Astrocyte (in vitro differentiated cells and primary cell): ENCODE measurements at regions not wholly inside any gene's neighbourhood (a gene's known extent, or its start where the extent isn't known, plus 50 kb on each side); places are given as distances from the start of the nearest gene placed in this dataset.

ENCODE experiments used
- EZH2 ChIP-seq: IDR thresholded peaks from 2 replicates; pipeline ENCODE4 v1.6.1; 2012; ENCODE audit warnings: mild to moderate bottlenecking, low read length, inconsistent platforms; ENCODE audit not compliant: insufficient read depth
- TF ChIP-seq, protein P1 (sequence below): IDR thresholded peaks from 2 replicates; pipeline ENCODE4 v1.5.1; 2011; ENCODE audit warnings: low read depth, mild to moderate bottlenecking, inconsistent platforms, low read length, moderate library complexity; ENCODE audit not compliant: insufficient read depth

DNA sequence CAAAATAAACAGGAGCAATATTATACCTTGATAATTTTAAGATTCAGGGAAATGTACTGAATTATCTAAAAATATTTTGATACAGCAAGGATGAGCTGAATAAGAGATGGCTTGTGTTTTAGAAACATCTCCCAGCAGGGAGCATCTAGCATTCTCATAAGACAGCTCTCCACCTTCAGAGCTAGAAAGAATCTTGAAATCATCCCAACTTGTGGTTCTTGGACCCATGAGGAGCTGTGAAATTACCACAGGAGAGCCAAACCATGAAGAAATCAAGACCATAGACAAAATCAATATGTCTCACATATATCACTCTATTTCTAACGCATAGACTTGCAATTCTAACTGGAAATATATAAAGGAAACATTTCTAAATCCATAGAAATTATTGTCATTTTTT, 210.6 kb upstream of the DKK2 start:
- TF ChIP-seq, protein P1, sequence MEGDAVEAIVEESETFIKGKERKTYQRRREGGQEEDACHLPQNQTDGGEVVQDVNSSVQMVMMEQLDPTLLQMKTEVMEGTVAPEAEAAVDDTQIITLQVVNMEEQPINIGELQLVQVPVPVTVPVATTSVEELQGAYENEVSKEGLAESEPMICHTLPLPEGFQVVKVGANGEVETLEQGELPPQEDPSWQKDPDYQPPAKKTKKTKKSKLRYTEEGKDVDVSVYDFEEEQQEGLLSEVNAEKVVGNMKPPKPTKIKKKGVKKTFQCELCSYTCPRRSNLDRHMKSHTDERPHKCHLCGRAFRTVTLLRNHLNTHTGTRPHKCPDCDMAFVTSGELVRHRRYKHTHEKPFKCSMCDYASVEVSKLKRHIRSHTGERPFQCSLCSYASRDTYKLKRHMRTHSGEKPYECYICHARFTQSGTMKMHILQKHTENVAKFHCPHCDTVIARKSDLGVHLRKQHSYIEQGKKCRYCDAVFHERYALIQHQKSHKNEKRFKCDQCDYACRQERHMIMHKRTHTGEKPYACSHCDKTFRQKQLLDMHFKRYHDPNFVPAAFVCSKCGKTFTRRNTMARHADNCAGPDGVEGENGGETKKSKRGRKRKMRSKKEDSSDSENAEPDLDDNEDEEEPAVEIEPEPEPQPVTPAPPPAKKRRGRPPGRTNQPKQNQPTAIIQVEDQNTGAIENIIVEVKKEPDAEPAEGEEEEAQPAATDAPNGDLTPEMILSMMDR = no peak
- TF ChIP-seq EZH2 = no peak
